Stimulated activated naive CD4-positive, alpha-beta T cell treated with Interleukin-2 at 50 U/mL for 16 hours (primary cell): ENCODE measurements at regions not wholly inside any gene's neighbourhood (a gene's known extent, or its start where the extent isn't known, plus 50 kb on each side); places are given as distances from the start of the nearest gene placed in this dataset.
"Not testable (repeated sequence)": the region's sequence is repeated elsewhere in the genome, so short reads cannot be mapped to it uniquely, and the experiment has no call there.

Experiments used
- DNase-seq: peaks from one replicate; lab custom pipeline; 2025; lab: John Stamatoyannopoulos, UW

- DNase-seq: no peak
Observed at GRCh38 chr1:241447031-241447644, 72.4 kb downstream of the FH start.

GRCh38 chr1:241444836-241445235 lies 74.7 kb downstream of the FH start:
- DNase-seq: no peak

GRCh38 chr1:241443561-241443960 lies 76.0 kb downstream of the FH start:
- no peak for DNase-seq

GRCh38 chr1:241442686-241443085 lies 76.9 kb downstream of the FH start:
- no peak for DNase-seq

- no peak for DNase-seq
Observed at GRCh38 chr1:241440904-241441303, 78.7 kb downstream of the FH start.

GRCh38 chr1:241438686-241439085 lies 80.9 kb downstream of the FH start:
- DNase-seq: not testable (repeated sequence)

- DNase-seq: no peak
Observed at GRCh38 chr1:241432241-241432640, 75.2 kb upstream of the RGS7 start.

- DNase-seq: not testable (repeated sequence)
Observed at GRCh38 chr1:241425091-241425490, 68.1 kb upstream of the RGS7 start.

- DNase-seq: no peak
Observed at GRCh38 chr1:241424480-241424971, 67.5 kb upstream of the RGS7 start.

GRCh38 chr1:241423541-241424479 lies 66.8 kb upstream of the RGS7 start:
- DNase-seq: peak; percentile 1

GRCh38 chr1:241422470-241422869 lies 65.5 kb upstream of the RGS7 start:
- DNase-seq: no peak

- DNase-seq: no peak
Observed at GRCh38 chr1:241419986-241420385, 63.0 kb upstream of the RGS7 start.

GRCh38 chr1:241417258-241417657 lies 60.3 kb upstream of the RGS7 start:
- no peak for DNase-seq

- no peak for DNase-seq
Observed at GRCh38 chr1:241413974-241414373, 57.0 kb upstream of the RGS7 start.

GRCh38 chr1:241413386-241413785 lies 56.4 kb upstream of the RGS7 start:
- DNase-seq: no peak

- no peak for DNase-seq
Observed at GRCh38 chr1:241412646-241413045, 55.6 kb upstream of the RGS7 start.

GRCh38 chr1:241411776-241412338 lies 54.9 kb upstream of the RGS7 start:
- no peak for DNase-seq

- no peak for DNase-seq
Observed at GRCh38 chr1:241411056-241411775, 54.2 kb upstream of the RGS7 start.

GRCh38 chr1:241408170-241408569 lies 51.2 kb upstream of the RGS7 start:
- no peak for DNase-seq
